Activated CD4-positive, alpha-beta T cell treated with anti-CD3 and anti-CD28 coated beads for 4 hours (primary cell): ENCODE measurements at regions not wholly inside any gene's neighbourhood (a gene's known extent, or its start where the extent isn't known, plus 50 kb on each side); places are given as distances from the start of the nearest gene placed in this dataset.
"Not testable (repeated sequence)": the region's sequence is repeated elsewhere in the genome, so short reads cannot be mapped to it uniquely, and the experiment has no call there.

Experiments used
- DNase-seq, 2 donors: peaks; one replicate each; pipeline ENCODE4 v3.0.0-alpha.2; 2020

DNA sequence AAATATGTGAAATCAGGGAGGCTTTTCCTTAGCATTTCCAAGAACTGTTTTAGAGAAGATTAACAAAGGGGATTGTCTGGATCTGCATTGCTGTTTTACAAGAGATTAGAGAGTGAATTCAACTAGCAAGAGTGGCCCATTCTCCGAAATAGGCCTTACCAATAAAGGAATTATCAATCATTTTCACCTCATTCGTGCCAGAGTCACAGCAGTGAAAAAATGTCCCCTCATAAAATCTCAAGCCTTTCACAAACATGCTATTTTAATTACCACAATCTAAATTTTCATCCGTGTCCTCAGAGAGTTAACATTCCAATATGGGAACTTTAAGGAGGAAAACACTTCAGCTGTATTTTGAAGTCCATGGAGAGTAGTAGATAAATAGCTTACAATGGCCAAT is 979.6 kb downstream of the RPA4 start:
- DNase-seq: no peak

- DNase-seq: no peak
Measured at GRCh38 chrX:97867266-97867665, 983.6 kb downstream of the RPA4 start.

GRCh38 chrX:97876697-97877407 is 993.1 kb downstream of the RPA4 start:
- no peak for DNase-seq

GRCh38 chrX:97882306-97882705 is 998.6 kb downstream of the RPA4 start:
- no peak for DNase-seq

DNA sequence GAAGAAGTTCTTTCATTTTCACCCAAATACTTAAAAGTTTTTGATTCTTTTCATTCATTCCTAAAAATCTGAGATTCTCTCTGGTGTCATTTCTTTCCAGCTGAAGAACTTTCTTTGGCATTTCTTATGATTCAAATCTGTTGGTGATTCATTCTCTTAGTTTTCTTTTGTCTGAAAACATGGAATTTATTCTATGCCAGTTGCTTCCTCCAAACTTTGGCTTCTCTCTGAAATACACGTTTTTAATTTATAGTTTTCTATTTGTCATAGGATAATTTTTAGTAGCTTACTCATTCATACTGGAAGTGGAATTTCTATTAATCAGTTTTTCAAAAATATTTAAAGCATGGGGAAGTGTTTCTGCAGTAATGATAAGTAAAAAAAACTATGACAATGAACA is 1012.0 kb downstream of the RPA4 start:
- no peak for DNase-seq

DNA sequence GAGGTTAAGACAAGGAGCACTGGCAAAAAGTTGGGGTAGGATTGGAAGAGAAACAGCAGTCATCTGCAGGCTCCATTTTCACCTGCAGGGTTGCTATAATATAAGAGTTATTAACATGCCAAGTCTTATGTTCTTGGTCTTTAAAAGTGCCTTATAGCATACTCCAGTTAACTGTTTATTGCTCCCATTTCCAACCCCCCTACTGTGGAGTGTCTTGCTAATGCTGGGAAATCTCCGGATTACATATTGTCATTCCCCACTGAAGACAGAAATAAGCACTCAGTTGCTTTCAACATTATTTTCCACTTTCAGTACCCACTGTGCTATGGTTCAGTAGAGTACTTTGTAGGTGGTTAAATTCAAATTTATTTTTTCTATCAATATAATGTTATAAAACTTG is 1014.3 kb downstream of the RPA4 start:
- DNase-seq: no peak

DNA sequence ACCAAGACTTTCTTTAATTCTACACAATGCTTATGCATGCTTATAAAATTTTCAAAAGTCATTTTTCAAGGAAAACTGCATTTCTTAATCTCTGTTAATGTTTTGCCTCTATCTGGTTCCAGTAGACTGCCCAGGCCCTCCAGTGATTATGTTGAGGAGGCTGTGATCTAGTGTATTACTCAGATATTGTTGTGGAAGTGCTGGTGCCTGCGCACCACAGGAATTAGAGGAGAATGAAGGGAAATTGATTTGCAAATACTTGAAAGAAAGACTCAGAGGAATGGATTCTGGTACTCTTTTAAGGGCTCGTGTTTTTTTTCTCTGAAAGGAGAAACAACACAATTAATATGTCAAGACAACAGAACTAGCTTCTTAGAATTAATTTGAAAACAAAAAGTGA is 1015.1 kb downstream of the RPA4 start:
- DNase-seq: no peak

- DNase-seq: no peak
Measured at GRCh38 chrX:97907791-97908190, 1024.1 kb downstream of the RPA4 start.

- DNase-seq: no peak
Measured at GRCh38 chrX:97909245-97909644, 1025.5 kb downstream of the RPA4 start.

- DNase-seq: not testable (repeated sequence)
Measured at GRCh38 chrX:97915390-97915789, 1031.7 kb downstream of the RPA4 start.

DNA sequence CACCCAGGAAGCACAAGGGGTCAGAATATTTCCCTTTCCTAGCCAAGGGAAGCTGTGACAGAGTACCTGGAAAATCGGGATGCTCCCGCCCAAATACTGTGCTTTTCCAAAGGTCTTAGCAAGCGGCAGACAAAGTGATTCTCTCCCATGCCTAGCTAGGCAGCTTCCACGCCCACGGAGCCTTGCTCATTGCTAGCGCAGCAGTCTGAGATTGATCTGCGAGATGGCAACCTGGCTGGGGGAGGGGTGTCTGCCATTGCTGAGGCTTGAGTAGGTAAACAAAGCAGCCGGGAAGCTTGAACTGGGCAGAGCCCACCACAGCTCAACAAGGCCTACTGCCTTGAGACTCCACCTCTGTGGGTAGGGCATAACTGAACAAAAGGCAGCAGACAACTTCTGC is 1037.5 kb downstream of the RPA4 start:
- not testable (repeated sequence) for DNase-seq

- DNase-seq: no peak
Measured at GRCh38 chrX:97931586-97931985, 1047.9 kb downstream of the RPA4 start.

- DNase-seq: no peak
Measured at GRCh38 chrX:97936296-97936695, 1052.6 kb downstream of the RPA4 start.

GRCh38 chrX:97938706-97939105 is 1055.0 kb downstream of the RPA4 start:
- no peak for DNase-seq

DNA sequence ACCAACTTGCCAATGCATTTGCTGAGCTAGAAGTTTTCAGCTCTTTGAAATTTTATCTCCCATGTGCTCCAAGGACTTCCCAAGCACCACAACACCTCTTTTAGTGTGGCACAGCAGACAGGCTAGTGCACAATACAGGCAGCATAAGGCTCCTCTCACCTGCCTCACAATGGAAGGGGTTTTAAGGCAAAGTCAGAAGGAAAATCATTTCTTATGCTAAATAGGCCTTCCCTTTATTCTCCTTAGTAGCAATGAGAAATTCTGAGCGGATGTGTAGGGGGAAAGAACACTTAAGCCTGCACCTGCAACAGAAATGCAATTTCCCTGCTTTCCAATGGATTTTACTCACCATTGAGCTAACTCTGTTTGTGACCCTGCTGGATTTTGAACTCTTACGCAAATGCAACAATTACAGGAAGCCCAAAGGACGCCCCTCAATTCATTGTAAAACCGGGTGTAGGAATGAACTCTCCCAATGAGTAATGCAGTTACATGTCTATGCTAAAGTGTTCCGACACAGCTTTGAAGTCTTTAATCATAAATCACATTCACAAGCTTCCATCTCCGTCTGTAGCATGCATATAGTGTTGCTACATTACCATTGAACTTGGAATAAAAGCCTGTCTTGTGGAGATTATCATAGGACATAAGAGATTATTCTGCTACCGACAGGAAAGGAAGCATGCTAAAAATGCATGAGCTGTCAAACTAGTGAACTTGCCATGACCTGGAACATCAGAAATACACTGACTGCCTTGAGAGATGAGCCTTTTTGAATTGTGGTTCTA is 1084.9 kb downstream of the RPA4 start:
- DNase-seq: no peak

- DNase-seq: no peak
Measured at GRCh38 chrX:97984641-97985040, 1100.9 kb downstream of the RPA4 start.

DNA sequence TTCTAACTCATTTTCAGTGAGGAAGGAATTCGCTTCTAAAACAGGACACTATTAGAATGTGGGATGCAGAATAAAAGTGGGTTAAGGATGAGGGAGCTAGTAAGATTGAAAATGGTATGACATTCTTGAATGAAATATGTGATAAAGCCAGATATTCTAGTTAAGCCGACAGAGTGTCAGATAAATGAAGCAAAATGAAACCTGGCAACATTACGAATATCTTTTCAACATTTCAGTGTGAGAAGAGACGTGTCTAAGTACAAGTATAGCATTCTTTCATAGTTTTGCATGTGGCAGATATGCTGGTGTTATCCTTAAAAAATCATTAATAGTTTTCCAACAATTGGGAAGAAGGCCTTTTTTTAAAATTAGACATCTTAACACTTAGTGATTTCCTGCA is 1101.4 kb downstream of the RPA4 start:
- DNase-seq: no peak

GRCh38 chrX:97987979-97988378 is 1104.3 kb downstream of the RPA4 start:
- no peak for DNase-seq

DNA sequence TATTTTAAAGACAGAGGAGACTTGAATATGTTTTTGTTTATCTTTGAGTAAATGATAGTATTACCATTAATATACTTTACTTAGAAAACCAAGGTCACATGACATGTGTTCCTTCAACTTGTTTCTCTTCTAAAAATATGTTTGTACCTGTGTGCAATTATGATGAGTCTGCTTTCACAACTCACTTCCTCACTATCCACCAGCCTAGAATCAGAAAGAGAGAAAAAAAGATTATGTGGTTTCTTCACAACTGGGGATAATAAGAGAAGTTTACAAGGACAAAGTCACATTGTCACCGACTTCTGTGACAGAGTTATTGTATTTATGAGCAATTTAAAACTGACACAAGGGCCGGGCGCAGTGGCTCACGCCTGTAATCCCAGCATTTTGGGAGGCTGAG is 1112.1 kb downstream of the RPA4 start:
- DNase-seq: no peak

GRCh38 chrX:98028691-98029090 is 1145.0 kb downstream of the RPA4 start:
- no peak for DNase-seq

DNA sequence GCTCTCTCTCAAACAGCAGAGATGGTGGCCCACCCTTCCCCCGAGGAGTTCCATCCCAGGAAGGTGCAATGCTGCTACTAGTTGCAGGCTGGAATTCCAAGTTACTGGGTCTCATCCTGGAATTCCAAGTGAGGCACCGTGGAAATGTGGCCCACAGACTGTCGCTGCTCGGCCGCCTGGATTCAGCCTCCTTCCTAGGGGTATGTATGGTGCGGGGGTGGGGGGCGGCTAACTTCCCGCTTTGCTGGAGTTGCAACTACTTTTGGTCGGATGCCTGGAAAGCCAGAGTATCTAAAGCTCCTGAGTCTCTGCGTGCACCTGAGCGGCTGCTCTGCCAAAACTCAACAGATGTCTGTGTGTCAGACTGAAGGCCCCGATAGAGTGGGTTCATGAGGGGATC is 1146.2 kb downstream of the RPA4 start:
- no peak for DNase-seq

- no peak for DNase-seq
Measured at GRCh38 chrX:98057176-98057575, 1173.5 kb downstream of the RPA4 start.

GRCh38 chrX:98065151-98065550 is 1181.4 kb downstream of the RPA4 start:
- DNase-seq: no peak

GRCh38 chrX:98067611-98068010 is 1183.9 kb downstream of the RPA4 start:
- no peak for DNase-seq
